Esophagus muscularis mucosa (tissue), 3 donors: ENCODE measurements at regions not wholly inside any gene's neighbourhood (a gene's known extent, or its start where the extent isn't known, plus 50 kb on each side); places are given as distances from the start of the nearest gene placed in this dataset.

Experiments used
- POLR2A ChIP-seq: fragments of 450-650 bp; IDR thresholded peaks from one replicate; pipeline ENCODE4 v1.6.1; 2017; ENCODE audit warnings: antibody characterized with exemption, moderate library complexity, mild to moderate bottlenecking, low read depth
- TF ChIP-seq, protein P1 (sequence below), 3 experiments: fragments of 200-600 bp in 2 of 3; fragments of 450-650 bp in 1 of 3; sonication (generic) in 2 of 3; IDR thresholded peaks; one replicate each; pipeline ENCODE4 v1.5.1; 2017 to 2019; ENCODE audit warnings: antibody characterized with exemption in 3 of 3, mild to moderate bottlenecking in 2 of 3, moderate library complexity in 1 of 3

DNA sequence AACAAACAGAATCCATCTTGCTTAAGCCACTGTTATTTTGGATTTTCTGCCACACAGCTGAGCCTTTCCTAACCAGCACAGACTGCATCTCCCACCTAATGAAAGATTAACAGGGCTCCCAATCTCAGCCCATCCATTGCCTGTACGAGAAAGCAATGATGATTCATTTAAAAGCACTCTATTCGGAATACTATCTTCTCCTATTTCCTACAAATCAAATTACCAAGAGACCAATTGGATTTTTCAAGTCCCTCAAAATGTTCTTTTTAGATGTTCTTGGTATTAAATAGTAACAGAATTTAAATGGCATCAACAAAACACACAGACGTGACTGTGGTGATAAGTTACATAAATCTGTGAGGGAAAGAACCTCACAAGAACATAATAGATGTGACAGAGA is 324.1 kb downstream of the AGTPBP1 start:
- TF ChIP-seq, protein P1, sequence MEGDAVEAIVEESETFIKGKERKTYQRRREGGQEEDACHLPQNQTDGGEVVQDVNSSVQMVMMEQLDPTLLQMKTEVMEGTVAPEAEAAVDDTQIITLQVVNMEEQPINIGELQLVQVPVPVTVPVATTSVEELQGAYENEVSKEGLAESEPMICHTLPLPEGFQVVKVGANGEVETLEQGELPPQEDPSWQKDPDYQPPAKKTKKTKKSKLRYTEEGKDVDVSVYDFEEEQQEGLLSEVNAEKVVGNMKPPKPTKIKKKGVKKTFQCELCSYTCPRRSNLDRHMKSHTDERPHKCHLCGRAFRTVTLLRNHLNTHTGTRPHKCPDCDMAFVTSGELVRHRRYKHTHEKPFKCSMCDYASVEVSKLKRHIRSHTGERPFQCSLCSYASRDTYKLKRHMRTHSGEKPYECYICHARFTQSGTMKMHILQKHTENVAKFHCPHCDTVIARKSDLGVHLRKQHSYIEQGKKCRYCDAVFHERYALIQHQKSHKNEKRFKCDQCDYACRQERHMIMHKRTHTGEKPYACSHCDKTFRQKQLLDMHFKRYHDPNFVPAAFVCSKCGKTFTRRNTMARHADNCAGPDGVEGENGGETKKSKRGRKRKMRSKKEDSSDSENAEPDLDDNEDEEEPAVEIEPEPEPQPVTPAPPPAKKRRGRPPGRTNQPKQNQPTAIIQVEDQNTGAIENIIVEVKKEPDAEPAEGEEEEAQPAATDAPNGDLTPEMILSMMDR (IDR thresholded peaks at IDR 0.05), result no peak
- no peak for TF ChIP-seq POLR2A
